Activated T-cell treated with anti-CD3 and anti-CD28 coated beads, Interleukin-2, amount 50 U/mL, for 72 hours (primary cell): ENCODE measurements at regions not wholly inside any gene's neighbourhood (a gene's known extent, or its start where the extent isn't known, plus 50 kb on each side); places are given as distances from the start of the nearest gene placed in this dataset.
A peak's percentile ranks its signal among the peaks of the same experiment; 100 is the strongest.
"Not testable (repeated sequence)": the region's sequence is repeated elsewhere in the genome, so short reads cannot be mapped to it uniquely, and the experiment has no call there.

Experiments
- ATAC-seq, 2 donors: fragments of 150-1000 bp; cut with Tn5 transposase; replicated peaks in 1 of 2; 2 replicates each; pipeline ENCODE4 v1.10.0; 2021; ENCODE audit warnings: moderate library complexity in 2 of 2, mild to moderate bottlenecking in 1 of 2
- DNase-seq, 2 donors: peaks; one replicate each; pipeline ENCODE4 v3.0.0; 2021 to 2022; ENCODE audit warnings: mixed read lengths in 1 of 2
- H3K27ac Mint-ChIP-seq: one replicate; pipeline ENCODE4 v1.8.0; 2022; ENCODE audit warnings: mild to moderate bottlenecking, moderate library complexity, mixed read lengths
- H3K27me3 Mint-ChIP-seq: one replicate; pipeline ENCODE4 v1.8.0; 2022; ENCODE audit warnings: low read depth, mixed read lengths
- H3K36me3 Mint-ChIP-seq, 2 donors: one replicate each; pipeline ENCODE4 v1.8.0; 2022; ENCODE audit warnings: mixed read lengths in 2 of 2, mild to moderate bottlenecking in 1 of 2; ENCODE audit not compliant: insufficient read depth in 2 of 2
- H3K4me1 Mint-ChIP-seq: one replicate; pipeline ENCODE4 v1.8.0; 2022; ENCODE audit warnings: low read depth, mixed read lengths
- H3K4me3 Mint-ChIP-seq, 2 donors: one replicate each; pipeline ENCODE4 v1.8.0; 2022; ENCODE audit warnings: mild to moderate bottlenecking in 2 of 2, mixed read lengths in 2 of 2, moderate library complexity in 2 of 2
- H3K9me3 Mint-ChIP-seq, 2 donors: one replicate each; pipeline ENCODE4 v1.8.0; 2022; ENCODE audit warnings: mixed read lengths in 2 of 2

GRCh38 chr7:82616059-82616728 lies 172.6 kb upstream of the CACNA2D1 start:
- no peak for ATAC-seq
- no peak for DNase-seq
- no peak overlapping the region for H3K4me3 Mint-ChIP-seq
- no peaks in the 10 kb centered on the region for H3K27me3 Mint-ChIP-seq
- no peaks in the 10 kb centered on the region for H3K4me1 Mint-ChIP-seq
- H3K27ac Mint-ChIP-seq = no peak overlapping the region
- peaks cover 3 to 4% of the 10 kb centered on the region in 2 donors for H3K9me3 Mint-ChIP-seq
- H3K36me3 Mint-ChIP-seq = no peaks in the 10 kb centered on the region

DNA sequence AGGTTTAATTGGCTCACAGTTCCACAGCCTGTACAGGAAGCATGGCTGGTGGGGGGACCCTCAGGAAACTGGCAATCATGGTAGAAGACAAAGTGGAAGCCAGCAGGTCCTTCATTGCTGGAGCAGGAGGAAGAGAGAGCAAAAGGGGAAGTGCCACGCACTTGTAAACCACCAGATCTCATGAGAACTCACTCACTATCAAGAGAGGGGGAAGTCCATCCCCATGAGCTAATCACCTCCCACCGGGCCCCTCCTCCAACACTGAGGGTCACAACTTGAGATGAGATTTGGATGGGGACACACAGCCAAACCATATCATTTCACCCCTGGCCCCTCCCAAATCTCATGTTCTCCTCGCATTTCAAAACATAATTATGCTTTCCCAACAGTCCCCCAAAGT lies 171.9 kb upstream of the CACNA2D1 start:
- Mint-ChIP-seq H3K27ac (no peak overlapping the region), H3K27me3 (no peaks in the 10 kb centered on the region)

DNA sequence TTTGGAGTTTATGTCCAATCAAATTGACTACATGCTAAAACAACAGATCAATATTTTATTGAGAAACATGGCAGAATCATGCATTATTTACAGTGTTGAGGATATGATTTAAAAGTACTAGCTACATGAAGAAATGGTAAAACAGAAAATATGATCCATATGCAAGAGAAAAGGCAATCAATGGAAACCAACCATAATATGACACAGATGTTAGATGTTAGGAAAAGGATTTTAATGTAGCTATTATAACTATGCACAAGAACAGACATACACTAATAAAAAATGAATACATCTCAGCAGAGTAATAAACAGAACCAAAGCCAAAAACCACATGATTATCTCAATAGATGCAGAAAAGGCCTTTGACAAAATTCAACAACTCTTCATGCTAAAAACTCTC lies 166.2 kb upstream of the CACNA2D1 start:
- H3K9me3 Mint-ChIP-seq = no peaks in the 10 kb centered on the region
- DNase-seq = no peak
- no peaks in the 10 kb centered on the region for H3K27me3 Mint-ChIP-seq
- no peak overlapping the region for H3K27ac Mint-ChIP-seq
- H3K36me3 Mint-ChIP-seq = no peaks in the 10 kb centered on the region
- H3K4me3 Mint-ChIP-seq = no peak overlapping the region
- no peaks in the 10 kb centered on the region for H3K4me1 Mint-ChIP-seq
- ATAC-seq = no peak

More for the DNA sequence above, 171.9 kb upstream of the CACNA2D1 start:
- Mint-ChIP-seq H3K36me3 (no peaks in the 10 kb centered on the region), H3K9me3 (peaks cover 1 to 4% of the 10 kb centered on the region in 2 donors), H3K4me1 (no peaks in the 10 kb centered on the region), H3K4me3 (no peak overlapping the region)
- DNase-seq (no peak), ATAC-seq (no peak)

GRCh38 chr7:82605247-82605864 lies 161.8 kb upstream of the CACNA2D1 start:
- Mint-ChIP-seq H3K9me3 (no peaks in the 10 kb centered on the region), H3K36me3 (no peaks in the 10 kb centered on the region), H3K4me1 (no peaks in the 10 kb centered on the region), H3K4me3 (no peak overlapping the region), H3K27me3 (no peaks in the 10 kb centered on the region), H3K27ac (no peak overlapping the region)
- ATAC-seq (no peak), DNase-seq (peak in 1 of 2 donors; percentile 4)

DNA sequence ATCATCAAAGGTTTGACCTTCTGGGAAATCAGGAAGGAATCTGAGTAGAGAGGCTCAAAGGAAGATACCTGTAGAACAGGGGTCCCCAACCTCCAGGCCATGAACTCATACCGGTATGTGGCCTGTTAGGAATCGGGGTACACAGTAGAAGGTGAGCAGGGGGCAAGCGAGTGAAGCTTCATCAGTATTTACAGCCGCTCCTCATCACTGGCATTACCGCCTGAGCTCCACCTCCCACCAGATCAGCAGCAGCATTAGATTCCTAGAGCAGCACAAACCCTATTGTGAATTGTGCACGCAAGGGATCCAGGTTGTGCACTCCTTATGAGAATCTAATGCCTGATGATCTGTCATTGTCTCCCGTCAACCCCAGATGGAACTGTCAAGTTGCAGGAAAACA lies 158.5 kb upstream of the CACNA2D1 start:
- Mint-ChIP-seq H3K9me3 (no peaks in the 10 kb centered on the region), H3K4me3 (no peak overlapping the region), H3K27me3 (no peaks in the 10 kb centered on the region), H3K4me1 (no peaks in the 10 kb centered on the region), H3K27ac (no peak overlapping the region), H3K36me3 (no peaks in the 10 kb centered on the region)
- ATAC-seq (no peak), DNase-seq (no peak)

GRCh38 chr7:82600531-82600930 lies 157.0 kb upstream of the CACNA2D1 start:
- Mint-ChIP-seq H3K36me3 (no peaks in the 10 kb centered on the region), H3K27me3 (no peaks in the 10 kb centered on the region), H3K4me3 (no peak overlapping the region), H3K4me1 (no peaks in the 10 kb centered on the region), H3K27ac (no peak overlapping the region), H3K9me3 (no peaks in the 10 kb centered on the region)
- no peak for ATAC-seq
- DNase-seq = no peak

GRCh38 chr7:82599895-82600294 lies 156.3 kb upstream of the CACNA2D1 start:
- H3K4me1 Mint-ChIP-seq = no peaks in the 10 kb centered on the region

DNA sequence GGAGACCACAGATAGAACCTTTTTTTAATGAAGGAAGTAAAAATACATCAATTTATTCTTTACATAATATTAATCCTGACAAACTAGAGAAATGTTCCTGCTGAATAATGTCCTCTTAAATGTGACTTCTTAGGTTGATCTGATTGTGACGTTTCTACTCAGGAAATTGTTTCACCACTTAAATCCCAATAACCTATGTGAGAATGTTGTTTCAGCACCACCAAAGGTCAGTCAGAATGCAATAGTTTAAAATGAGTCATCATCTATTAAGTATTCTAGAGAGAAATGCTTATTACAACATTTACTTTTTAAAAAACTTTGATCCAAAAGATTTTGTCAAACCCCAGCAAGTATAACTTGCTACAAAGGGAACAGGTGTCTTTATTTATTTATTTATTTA lies 155.4 kb upstream of the CACNA2D1 start:
- H3K9me3 Mint-ChIP-seq = no peaks in the 10 kb centered on the region
- no peak overlapping the region for H3K4me3 Mint-ChIP-seq
- H3K27ac Mint-ChIP-seq = no peak overlapping the region
- DNase-seq (no peak), ATAC-seq (no peak)
- H3K27me3 Mint-ChIP-seq = no peaks in the 10 kb centered on the region
- H3K4me1 Mint-ChIP-seq = no peaks in the 10 kb centered on the region
- H3K36me3 Mint-ChIP-seq = no peaks in the 10 kb centered on the region

More at GRCh38 chr7:82599895-82600294, 156.3 kb upstream of the CACNA2D1 start:
- Mint-ChIP-seq H3K9me3 (no peaks in the 10 kb centered on the region), H3K4me3 (no peak overlapping the region), H3K27ac (no peak overlapping the region), H3K36me3 (no peaks in the 10 kb centered on the region), H3K27me3 (no peaks in the 10 kb centered on the region)
- no peak for ATAC-seq
- no peak for DNase-seq

DNA sequence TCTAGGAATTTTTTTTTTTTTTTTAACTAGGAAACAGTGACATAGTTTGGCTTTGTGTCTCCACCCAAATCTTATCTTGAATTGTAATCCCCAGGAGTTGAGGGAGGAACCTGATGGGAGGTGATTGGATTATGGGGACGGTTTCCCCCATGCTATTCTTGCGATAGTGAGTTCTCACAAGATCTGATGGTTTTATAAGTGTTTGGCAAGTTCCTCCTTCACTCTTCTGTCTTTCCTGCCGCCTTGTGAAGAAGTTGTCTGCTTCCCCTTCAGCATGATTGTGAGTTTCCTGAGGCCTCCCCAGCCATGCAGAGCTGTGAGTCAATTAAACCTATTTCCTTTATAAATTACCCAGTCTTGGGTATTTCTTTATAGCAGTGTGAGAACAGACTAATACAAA lies 152.2 kb upstream of the CACNA2D1 start:
- not testable (repeated sequence) for H3K4me1 Mint-ChIP-seq, H3K9me3 Mint-ChIP-seq, H3K27me3 Mint-ChIP-seq, H3K27ac Mint-ChIP-seq, H3K36me3 Mint-ChIP-seq, H3K4me3 Mint-ChIP-seq, DNase-seq, ATAC-seq

DNA sequence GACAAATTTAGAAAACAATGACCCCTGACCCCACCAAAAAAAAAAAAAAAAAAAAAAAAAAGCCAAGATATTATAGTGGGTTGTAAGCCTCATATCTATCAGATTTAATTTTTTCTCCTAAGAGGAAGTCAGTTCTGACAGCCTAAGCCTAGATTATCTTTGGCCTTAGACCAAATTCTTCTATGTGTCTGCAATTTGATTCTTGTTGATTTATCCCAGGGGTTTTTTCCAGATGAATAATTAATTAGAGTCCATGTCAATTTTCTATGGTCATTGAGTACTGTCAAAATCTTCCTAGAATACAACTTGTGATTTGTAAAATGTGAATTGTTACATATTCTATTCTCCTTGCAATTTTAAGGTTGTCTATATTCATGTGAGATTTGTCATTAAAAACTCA lies 151.6 kb upstream of the CACNA2D1 start:
- peaks cover under 1% of the 10 kb centered on the region for H3K27me3 Mint-ChIP-seq
- H3K4me1 Mint-ChIP-seq = no peaks in the 10 kb centered on the region
- DNase-seq = no peak
- no peak for ATAC-seq
- H3K27ac Mint-ChIP-seq = no peak overlapping the region
- H3K36me3 Mint-ChIP-seq = no peaks in the 10 kb centered on the region
- H3K9me3 Mint-ChIP-seq = no peaks in the 10 kb centered on the region
- H3K4me3 Mint-ChIP-seq = no peak overlapping the region

DNA sequence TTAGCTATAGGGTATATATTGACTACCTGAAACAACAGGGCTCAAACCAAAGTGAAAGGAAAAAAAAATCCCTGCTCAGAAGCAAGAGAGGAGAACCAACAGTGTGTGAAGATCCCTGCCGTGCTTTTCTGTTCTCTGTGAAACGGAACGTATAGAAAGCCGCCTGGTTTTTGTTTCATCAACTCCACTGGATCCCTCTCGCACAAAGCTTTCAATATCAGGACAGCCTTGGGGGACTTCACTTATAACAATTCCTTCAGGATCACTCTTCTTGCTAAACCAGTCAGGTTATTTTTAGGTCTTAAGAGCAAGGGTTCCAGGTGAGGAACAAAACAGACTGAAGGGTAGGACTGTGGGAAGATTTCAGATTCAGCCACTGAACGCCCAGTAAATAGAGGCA lies 151.1 kb upstream of the CACNA2D1 start:
- Mint-ChIP-seq H3K27me3 (peaks cover 6% of the 10 kb centered on the region), H3K4me1 (no peaks in the 10 kb centered on the region), H3K4me3 (no peak overlapping the region), H3K9me3 (no peaks in the 10 kb centered on the region), H3K36me3 (no peaks in the 10 kb centered on the region), H3K27ac (no peak overlapping the region)
- ATAC-seq = no peak
- DNase-seq = no peak

GRCh38 chr7:82593780-82594179 lies 150.2 kb upstream of the CACNA2D1 start:
- H3K4me1 Mint-ChIP-seq = no peaks in the 10 kb centered on the region
- H3K9me3 Mint-ChIP-seq = no peaks in the 10 kb centered on the region
- H3K36me3 Mint-ChIP-seq = no peaks in the 10 kb centered on the region
- H3K27me3 Mint-ChIP-seq = peaks cover 6% of the 10 kb centered on the region
- ATAC-seq = no peak
- no peak for DNase-seq
- no peak overlapping the region for H3K27ac Mint-ChIP-seq
- no peak overlapping the region for H3K4me3 Mint-ChIP-seq

DNA sequence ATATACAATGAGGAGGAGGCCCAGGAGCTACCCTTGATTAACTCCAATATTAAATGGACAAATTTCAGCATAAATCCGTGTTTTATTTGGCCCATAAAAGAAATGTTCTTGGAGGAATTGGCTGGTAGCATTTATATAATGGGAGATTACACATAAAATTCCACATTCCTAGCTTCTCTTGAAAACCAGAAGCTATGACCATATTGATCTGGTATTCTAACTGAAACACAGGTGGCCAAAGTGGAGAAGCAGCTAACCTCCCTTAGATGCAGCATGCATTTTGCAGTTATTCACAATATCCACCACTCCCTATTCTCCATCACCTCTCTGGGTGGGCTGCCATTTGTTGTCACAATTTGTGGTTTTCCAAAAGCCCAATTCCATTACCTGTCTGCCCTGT lies 148.8 kb upstream of the CACNA2D1 start:
- no peak overlapping the region for H3K4me3 Mint-ChIP-seq
- no peaks in the 10 kb centered on the region for H3K9me3 Mint-ChIP-seq
- no peak for ATAC-seq
- H3K27me3 Mint-ChIP-seq = peaks cover 6% of the 10 kb centered on the region
- DNase-seq = no peak
- H3K4me1 Mint-ChIP-seq = no peaks in the 10 kb centered on the region
- H3K27ac Mint-ChIP-seq = no peak overlapping the region
- H3K36me3 Mint-ChIP-seq = no peaks in the 10 kb centered on the region

- no peak overlapping the region for H3K27ac Mint-ChIP-seq
- DNase-seq (no peak), ATAC-seq (no peak)
- no peaks in the 10 kb centered on the region for H3K36me3 Mint-ChIP-seq
- no peak overlapping the region for H3K4me3 Mint-ChIP-seq
- no peaks in the 10 kb centered on the region for H3K4me1 Mint-ChIP-seq
- peaks cover 8% of the 10 kb centered on the region for H3K27me3 Mint-ChIP-seq
- peaks cover 2% of the 10 kb centered on the region in 2 donors for H3K9me3 Mint-ChIP-seq
Measured at GRCh38 chr7:82579047-82579446, 135.5 kb upstream of the CACNA2D1 start.
